Esophagus squamous epithelium (tissue), 5 donors: ENCODE measurements at regions not wholly inside any gene's neighbourhood (a gene's known extent, or its start where the extent isn't known, plus 50 kb on each side); places are given as distances from the start of the nearest gene placed in this dataset.

Experiments used
- DNase-seq: peaks from one replicate; lab custom pipeline; 2025; lab: John Stamatoyannopoulos, UW
- H3K27ac ChIP-seq, 4 donors: fragments of 200-600 bp; sonication (generic); one replicate each; pipeline ENCODE4 v1.5.1; 2016 to 2019; ENCODE audit warnings: mild to moderate bottlenecking in 1 of 4
- H3K27me3 ChIP-seq, 4 donors: fragments of 200-600 bp; sonication (generic); 1 replicate in 3 of 4; 2 replicates in 1 of 4; pipeline versions ENCODE4 v1.5.1 to v1.6.0; 2017 to 2021; ENCODE audit warnings: antibody characterized with exemption in 1 of 4
- H3K36me3 ChIP-seq, 3 donors: fragments of 200-600 bp; sonication (generic); one replicate each; pipeline ENCODE4 v1.5.1; 2016 to 2019
- H3K4me1 ChIP-seq, 3 donors: fragments of 200-600 bp; sonication (generic); one replicate each; pipeline ENCODE4 v1.5.1; 2017 to 2019
- H3K4me3 ChIP-seq, 4 donors: fragments of 200-600 bp; sonication (generic); 1 replicate in 3 of 4; 2 replicates in 1 of 4; pipeline ENCODE4 v1.5.1; 2016 to 2019; ENCODE audit warnings: mild to moderate bottlenecking in 2 of 4, moderate library complexity in 1 of 4
- H3K9me3 ChIP-seq, 3 donors: fragments of 200-600 bp; sonication (generic); one replicate each; pipeline ENCODE4 v1.5.1; 2016 to 2019
- CTCF ChIP-seq, 6 experiments: fragments of 450-650 bp in 4 of 6; fragments of 200-600 bp in 2 of 6; sonication (generic) in 2 of 6; IDR thresholded peaks; one replicate each; pipeline ENCODE4 v1.5.1; 2016 to 2019; ENCODE audit warnings: antibody characterized with exemption in 6 of 6, mild to moderate bottlenecking in 4 of 6, moderate library complexity in 4 of 6
- POLR2A ChIP-seq, 4 donors: fragments of 450-650 bp; IDR thresholded peaks; one replicate each; pipeline ENCODE4 v1.6.1; 2017; ENCODE audit warnings: antibody characterized with exemption in 4 of 4, mild to moderate bottlenecking in 4 of 4, moderate library complexity in 3 of 4
- WGBS, 2 donors: methylation state at CpG; one replicate each; pipeline ENCODE4 v1.1.5; 2018; 5-methylcytosine and 5-hydroxymethylcytosine counted together
- intact Hi-C: fragments of 100-400 bp; cut with DNase I; formaldehyde crosslinking; loops from one replicate; pipeline ENCODE4 v1.15.0; 2022
- donor health status: DM: yes; HTN: yes; CAD: no.

- H3K9me3 ChIP-seq, result no peaks in the 10 kb centered on the region
- H3K36me3 ChIP-seq, result peaks cover 0 to 7% (median 0%) of the 10 kb centered on the region in 3 donors
- no peaks in the 10 kb centered on the region for H3K4me1 ChIP-seq
- H3K27ac ChIP-seq, result no peak overlapping the region
- H3K27me3 ChIP-seq, result no peaks in the 10 kb centered on the region
- no peak for DNase-seq
- H3K4me3 ChIP-seq, result no peak overlapping the region
- intact Hi-C loops, result no loop called here
- TF ChIP-seq CTCF (IDR thresholded peaks at IDR 0.05) (no peak), POLR2A (IDR thresholded peaks at IDR 0.05) (no peak)
- 65 to 70% methylated on average over 6 of the region's 6 CpGs for WGBS, 2 donors
These were observed 426.2 kb downstream of the PCDH7 start for GRCh38 chr4:31146366-31146765.

- Histone ChIP-seq H3K36me3 (no peaks in the 10 kb centered on the region), H3K9me3 (no peaks in the 10 kb centered on the region), H3K27ac (no peak overlapping the region), H3K27me3 (no peaks in the 10 kb centered on the region), H3K4me3 (no peak overlapping the region), H3K4me1 (no peaks in the 10 kb centered on the region)
- no peak for DNase-seq
- TF ChIP-seq CTCF (IDR thresholded peaks at IDR 0.05) (no peak), POLR2A (IDR thresholded peaks at IDR 0.05) (no peak)
- 56 to 80% methylated on average over 1 of the region's 1 CpG for WGBS, 2 donors
- intact Hi-C loops, result no loop called here
These were observed 428.8 kb downstream of the PCDH7 start for GRCh38 chr4:31148990-31149389.

GRCh38 chr4:31156221-31156620 is 436.1 kb downstream of the PCDH7 start:
- H3K36me3 ChIP-seq, result no peaks in the 10 kb centered on the region
- H3K27ac ChIP-seq, result no peak overlapping the region
- TF ChIP-seq CTCF (IDR thresholded peaks at IDR 0.05) (no peak), POLR2A (IDR thresholded peaks at IDR 0.05) (no peak)
- H3K4me3 ChIP-seq, result no peak overlapping the region
- no peaks in the 10 kb centered on the region for H3K4me1 ChIP-seq
- H3K9me3 ChIP-seq, result no peaks in the 10 kb centered on the region
- DNase-seq, result no peak
- intact Hi-C loops, result no loop called here
- H3K27me3 ChIP-seq, result no peaks in the 10 kb centered on the region
- WGBS, 2 donors, result 85 to 94% methylated on average over 1 of the region's 1 CpG

- H3K27ac ChIP-seq, result no peak overlapping the region
These were observed 440.0 kb downstream of the PCDH7 start for GRCh38 chr4:31160146-31160545.

GRCh38 chr4:31169846-31170245 is 449.7 kb downstream of the PCDH7 start:
- Histone ChIP-seq H3K4me3 (no peak overlapping the region), H3K27ac (no peak overlapping the region), H3K4me1 (no peaks in the 10 kb centered on the region), H3K9me3 (no peaks in the 10 kb centered on the region), H3K36me3 (no peaks in the 10 kb centered on the region), H3K27me3 (no peaks in the 10 kb centered on the region)
- intact Hi-C loops, result no loop called here
- 10 to 24% methylated on average over 5 of the region's 5 CpGs for WGBS, 2 donors
- TF ChIP-seq CTCF (IDR thresholded peaks at IDR 0.05), result no peak
- no peak for TF ChIP-seq POLR2A (IDR thresholded peaks at IDR 0.05)
- no peak for DNase-seq

More at GRCh38 chr4:31160146-31160545, 440.0 kb downstream of the PCDH7 start:
- Histone ChIP-seq H3K4me3 (no peak overlapping the region), H3K4me1 (no peaks in the 10 kb centered on the region), H3K9me3 (no peaks in the 10 kb centered on the region), H3K27me3 (no peaks in the 10 kb centered on the region), H3K36me3 (no peaks in the 10 kb centered on the region)
- TF ChIP-seq CTCF (IDR thresholded peaks at IDR 0.05) (no peak), POLR2A (IDR thresholded peaks at IDR 0.05) (no peak)
- 67 to 83% methylated on average over 3 of the region's 3 CpGs for WGBS, 2 donors
- intact Hi-C loops, result no loop called here
- DNase-seq, result no peak
